ENCODE measurements at regions not wholly inside any gene's neighbourhood (a gene's known extent, or its start where the extent isn't known, plus 50 kb on each side); places are given as distances from the start of the nearest gene placed in this dataset.

- no peak for DNase-seq (ENCODE audit: low read depth in 1 of 2, low spot score in 1 of 2)
- no peaks in the 10 kb centered on the region for H3K36me3 ChIP-seq
- no peak overlapping the region for H3K27ac ChIP-seq
- H3K4me1 ChIP-seq (ENCODE audit: low read depth) = no peaks in the 10 kb centered on the region
- no peak for TF ChIP-seq CTCF (IDR thresholded peaks at IDR 0.05; ENCODE audit: low read depth, low read length)
- H3K9me3 ChIP-seq (ENCODE audit: low read depth) = no peaks in the 10 kb centered on the region
- no peaks in the 10 kb centered on the region for H3K27me3 ChIP-seq
- H3K4me3 ChIP-seq = no peak overlapping the region
Measured at GRCh38 chr5:18882154-18882553, 1105.8 kb downstream of the CDH18 start.

GRCh38 chr5:18888821-18889220, 1099.2 kb downstream of the CDH18 start:
- Histone ChIP-seq H3K4me3 (no peak overlapping the region), H3K27ac (no peak overlapping the region), H3K36me3 (no peaks in the 10 kb centered on the region), H3K27me3 (no peaks in the 10 kb centered on the region), H3K4me1 (ENCODE audit: low read depth) (no peaks in the 10 kb centered on the region), H3K9me3 (ENCODE audit: low read depth) (no peaks in the 10 kb centered on the region)
- no peak for DNase-seq (ENCODE audit: low read depth in 1 of 2, low spot score in 1 of 2)
- TF ChIP-seq CTCF (IDR thresholded peaks at IDR 0.05; ENCODE audit: low read depth, low read length) = no peak

- Histone ChIP-seq H3K4me3 (no peak overlapping the region), H3K27ac (no peak overlapping the region), H3K36me3 (no peaks in the 10 kb centered on the region)
Measured at GRCh38 chr5:18900644-18901043, 1087.4 kb downstream of the CDH18 start.

GRCh38 chr5:18920966-18921365, 1067.0 kb downstream of the CDH18 start:
- Histone ChIP-seq H3K9me3 (ENCODE audit: low read depth) (no peaks in the 10 kb centered on the region), H3K4me1 (ENCODE audit: low read depth) (no peaks in the 10 kb centered on the region), H3K27me3 (no peaks in the 10 kb centered on the region), H3K4me3 (no peak overlapping the region), H3K27ac (no peak overlapping the region), H3K36me3 (no peaks in the 10 kb centered on the region)
- DNase-seq (ENCODE audit: low read depth in 1 of 2, low spot score in 1 of 2) = no peak
- no peak for TF ChIP-seq CTCF (IDR thresholded peaks at IDR 0.05; ENCODE audit: low read depth, low read length)

More at GRCh38 chr5:18900644-18901043, 1087.4 kb downstream of the CDH18 start:
- Histone ChIP-seq H3K9me3 (ENCODE audit: low read depth) (no peaks in the 10 kb centered on the region), H3K4me1 (ENCODE audit: low read depth) (no peaks in the 10 kb centered on the region), H3K27me3 (no peaks in the 10 kb centered on the region)
- TF ChIP-seq CTCF (IDR thresholded peaks at IDR 0.05; ENCODE audit: low read depth, low read length) = no peak
- DNase-seq (ENCODE audit: low read depth in 1 of 2, low spot score in 1 of 2) = no peak

- no peaks in the 10 kb centered on the region for H3K27me3 ChIP-seq
- H3K9me3 ChIP-seq (ENCODE audit: low read depth) = no peaks in the 10 kb centered on the region
- TF ChIP-seq CTCF (IDR thresholded peaks at IDR 0.05; ENCODE audit: low read depth, low read length) = no peak
- no peak for DNase-seq (ENCODE audit: low read depth in 1 of 2, low spot score in 1 of 2)
- no peaks in the 10 kb centered on the region for H3K36me3 ChIP-seq
- no peak overlapping the region for H3K4me3 ChIP-seq
- H3K4me1 ChIP-seq (ENCODE audit: low read depth) = no peaks in the 10 kb centered on the region
- no peak overlapping the region for H3K27ac ChIP-seq
Measured at GRCh38 chr5:18932081-18932480, 1055.9 kb downstream of the CDH18 start.

GRCh38 chr5:18944771-18945170, 1043.2 kb downstream of the CDH18 start:
- Histone ChIP-seq H3K4me3 (no peak overlapping the region), H3K9me3 (ENCODE audit: low read depth) (no peaks in the 10 kb centered on the region)

More at GRCh38 chr5:18944771-18945170, 1043.2 kb downstream of the CDH18 start:
- Histone ChIP-seq H3K27me3 (no peaks in the 10 kb centered on the region), H3K27ac (no peak overlapping the region), H3K36me3 (no peaks in the 10 kb centered on the region), H3K4me1 (ENCODE audit: low read depth) (no peaks in the 10 kb centered on the region)
- TF ChIP-seq CTCF (IDR thresholded peaks at IDR 0.05; ENCODE audit: low read depth, low read length) = no peak
- no peak for DNase-seq (ENCODE audit: low read depth in 1 of 2, low spot score in 1 of 2)

Data from cardiac muscle cell (in vitro differentiated cells and primary cell).